Gastrocnemius medialis (tissue), 4 donors: ENCODE measurements at regions not wholly inside any gene's neighbourhood (a gene's known extent, or its start where the extent isn't known, plus 50 kb on each side); places are given as distances from the start of the nearest gene placed in this dataset.

ENCODE experiments used
- CTCF ChIP-seq, 5 experiments: fragments of 450-650 bp in 3 of 5; fragments of 200-600 bp in 2 of 5; sonication (generic) in 2 of 5; IDR thresholded peaks in 4 of 5; conservative IDR thresholded peaks in 1 of 5; 1 replicate in 4 of 5; 2 replicates in 1 of 5; pipeline ENCODE4 v1.5.1; 2016 to 2019; ENCODE audit warnings: antibody characterized with exemption in 5 of 5, mild to moderate bottlenecking in 3 of 5, moderate library complexity in 3 of 5
- POLR2A ChIP-seq, 2 donors: fragments of 450-650 bp; IDR thresholded peaks; one replicate each; pipeline ENCODE4 v1.6.1; 2017; ENCODE audit warnings: antibody characterized with exemption in 2 of 2, mild to moderate bottlenecking in 2 of 2, moderate library complexity in 2 of 2

- TF ChIP-seq POLR2A (IDR thresholded peaks at IDR 0.05) = no peak
- TF ChIP-seq CTCF (IDR thresholded peaks at IDR 0.05 in 4 of 5, conservative IDR thresholded peaks at IDR 0.05 in 1 of 5) = no peak
Observed at GRCh38 chr20:48564982-48565539, 262.7 kb downstream of the PREX1 start.
